ENCODE measurements at regions not wholly inside any gene's neighbourhood (a gene's known extent, or its start where the extent isn't known, plus 50 kb on each side); places are given as distances from the start of the nearest gene placed in this dataset.

DNA sequence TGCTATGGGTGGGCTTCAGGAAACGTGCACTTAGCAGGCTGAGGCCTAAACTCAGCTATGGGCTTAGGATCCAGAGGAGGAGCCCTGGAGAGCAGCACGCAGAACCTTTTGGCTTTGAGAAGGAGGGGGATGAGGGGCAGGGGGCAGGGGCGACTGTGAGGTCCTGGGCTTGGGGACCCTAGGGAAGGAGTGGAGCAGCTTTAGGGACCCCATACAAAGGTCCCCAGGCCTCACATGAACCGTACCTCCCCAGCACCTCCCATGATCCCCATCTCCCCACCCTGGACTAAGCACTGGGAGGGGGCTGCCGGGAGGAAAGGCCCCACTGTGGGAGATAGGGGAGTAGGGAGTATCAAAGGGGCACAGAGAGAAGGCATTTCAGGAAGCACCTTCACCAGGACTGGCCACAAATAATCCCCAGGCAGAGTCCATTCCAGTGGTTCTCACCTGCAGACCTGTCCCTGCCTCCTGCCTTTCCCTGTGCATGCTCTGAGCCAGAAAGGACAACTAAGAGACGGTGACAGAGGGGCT, 62.0 kb upstream of the KLF13 start:
- DNase-seq: no peak

GRCh38 chr15:31265090-31265870, 61.4 kb upstream of the KLF13 start:
- DNase-seq: no peak

- DNase-seq: peak; percentile 29
Measured at GRCh38 chr15:31265871-31266711, 60.5 kb upstream of the KLF13 start.

DNA sequence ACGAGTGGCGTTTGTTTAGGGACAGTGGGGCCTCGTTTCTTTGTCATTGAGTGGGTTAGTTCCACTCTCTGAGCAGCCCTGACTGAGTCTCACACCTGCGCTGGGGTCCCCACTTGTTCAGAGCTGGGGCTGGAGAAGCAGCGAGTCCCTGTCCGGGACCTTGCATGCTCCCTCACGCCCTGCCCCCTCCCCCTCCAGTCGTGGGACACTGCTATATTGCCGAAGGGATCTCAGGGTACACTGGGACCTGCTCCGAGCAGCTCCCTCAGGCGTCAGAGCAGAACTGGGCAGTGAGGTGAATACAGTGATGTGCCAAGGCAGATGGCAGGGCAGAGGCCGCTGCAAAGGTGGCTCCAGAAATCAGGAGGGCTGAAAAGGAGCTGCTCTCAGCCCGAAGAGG, 59.9 kb upstream of the KLF13 start:
- no peak for DNase-seq

GRCh38 chr15:31267161-31268107, 59.2 kb upstream of the KLF13 start:
- no peak for DNase-seq

DNA sequence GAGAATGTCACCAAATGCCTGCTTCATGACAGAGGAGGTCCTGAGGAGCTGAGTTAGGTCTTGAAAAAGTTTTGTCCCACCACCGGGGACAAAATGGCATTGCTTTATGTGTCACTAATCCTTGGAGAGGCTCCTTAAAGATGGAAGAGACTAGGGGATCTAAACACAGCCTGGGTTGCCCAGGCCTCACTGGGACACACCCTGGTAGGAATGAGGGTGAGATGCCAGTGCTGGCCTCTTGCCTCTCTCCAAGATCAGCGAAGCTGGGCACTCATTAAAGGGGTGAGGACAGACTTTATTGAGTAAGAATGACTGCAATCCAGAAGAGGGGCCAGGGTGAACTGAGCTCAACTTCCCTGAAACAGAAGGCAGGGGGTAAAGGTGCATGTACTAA, 58.5 kb upstream of the KLF13 start:
- DNase-seq: no peak

DNA sequence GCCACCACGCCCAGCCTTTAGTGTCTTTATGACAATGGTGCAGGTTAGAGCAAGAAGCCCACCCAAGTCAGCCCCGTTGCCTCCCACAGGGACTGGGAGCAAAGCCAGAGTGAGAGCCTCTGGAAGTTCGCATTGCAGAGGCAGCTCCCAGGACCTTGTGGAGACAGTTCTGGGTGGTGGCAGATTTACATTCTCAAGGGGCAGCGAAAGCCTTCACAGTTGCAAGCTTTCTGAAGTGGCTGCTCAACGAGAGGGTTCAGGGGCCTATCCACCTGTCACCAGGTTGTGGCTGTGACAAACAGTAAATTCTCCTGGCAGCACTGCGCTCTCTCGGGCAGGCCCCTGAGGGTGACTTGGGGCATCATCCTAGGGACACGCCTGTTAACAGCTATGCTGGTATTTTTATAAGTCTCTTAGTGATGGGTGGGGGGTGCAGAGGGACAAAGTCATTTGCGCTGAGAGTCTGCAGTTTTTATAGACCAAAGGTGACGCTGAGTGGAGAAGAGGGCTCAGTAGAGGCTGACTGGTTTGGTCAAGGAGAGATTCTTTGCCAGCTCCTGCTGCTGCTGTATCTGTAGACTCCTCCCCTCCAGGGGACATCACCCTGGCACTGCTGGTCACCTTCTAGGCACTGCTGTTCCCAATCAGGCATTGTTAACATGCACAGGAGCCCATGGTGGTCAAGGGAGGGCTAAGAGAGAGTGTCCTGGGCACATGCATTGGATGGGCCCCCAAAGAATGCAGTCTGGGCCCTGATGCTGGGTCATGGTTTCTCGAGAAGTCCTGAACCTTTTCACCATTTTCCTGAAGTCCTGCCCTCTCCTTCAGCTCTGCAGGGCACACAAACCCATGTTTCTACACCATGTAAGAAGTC, 57.5 kb upstream of the KLF13 start:
- no peak for DNase-seq

DNA sequence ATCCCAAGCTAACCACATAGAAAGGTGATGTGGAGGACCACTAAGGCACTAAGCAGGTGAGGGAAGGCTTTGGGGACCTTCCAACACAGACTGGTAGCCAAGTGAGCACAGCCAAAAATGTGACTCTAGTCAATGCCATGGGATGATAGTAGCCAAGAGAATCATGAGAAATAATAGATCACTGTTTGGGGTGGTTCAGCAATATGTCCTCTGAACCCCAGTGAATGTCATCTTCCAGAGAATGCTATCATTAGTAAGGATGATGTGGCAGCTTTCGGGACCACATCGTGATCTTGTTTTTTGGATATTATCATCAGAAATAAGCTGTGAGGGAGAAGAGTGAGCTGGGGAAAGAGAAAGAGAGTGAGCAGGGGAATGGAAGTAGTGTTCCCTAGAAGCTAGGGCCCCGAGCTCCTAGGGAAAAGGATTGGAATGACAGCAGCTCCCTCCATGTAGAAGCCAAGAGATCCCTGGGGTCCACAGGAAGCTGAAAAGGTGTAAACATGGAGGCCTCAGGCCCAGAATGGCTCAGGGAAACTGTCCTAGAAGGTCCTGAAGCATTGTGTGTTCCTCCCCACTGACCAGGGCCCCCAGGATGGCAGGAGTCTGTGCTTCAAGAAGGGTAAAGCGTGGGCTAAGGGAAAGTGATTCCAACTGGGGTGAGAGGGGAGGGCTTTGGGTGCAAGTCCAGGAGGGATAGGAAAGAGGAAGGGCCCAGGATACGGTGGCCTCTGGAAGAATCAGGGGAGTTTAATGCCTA, 56.6 kb upstream of the KLF13 start:
- no peak for DNase-seq

- DNase-seq: no peak
Measured at GRCh38 chr15:31270767-31271166, 55.9 kb upstream of the KLF13 start.

- no peak for DNase-seq
Measured at GRCh38 chr15:31271224-31271635, 55.4 kb upstream of the KLF13 start.

- no peak for DNase-seq
Measured at GRCh38 chr15:31271711-31272557, 54.7 kb upstream of the KLF13 start.

- DNase-seq: no peak
Measured at GRCh38 chr15:31272558-31273257, 53.9 kb upstream of the KLF13 start.

- DNase-seq: no peak
Measured at GRCh38 chr15:31273258-31273941, 53.2 kb upstream of the KLF13 start.

GRCh38 chr15:31274496-31275330, 51.9 kb upstream of the KLF13 start:
- DNase-seq: no peak

DNA sequence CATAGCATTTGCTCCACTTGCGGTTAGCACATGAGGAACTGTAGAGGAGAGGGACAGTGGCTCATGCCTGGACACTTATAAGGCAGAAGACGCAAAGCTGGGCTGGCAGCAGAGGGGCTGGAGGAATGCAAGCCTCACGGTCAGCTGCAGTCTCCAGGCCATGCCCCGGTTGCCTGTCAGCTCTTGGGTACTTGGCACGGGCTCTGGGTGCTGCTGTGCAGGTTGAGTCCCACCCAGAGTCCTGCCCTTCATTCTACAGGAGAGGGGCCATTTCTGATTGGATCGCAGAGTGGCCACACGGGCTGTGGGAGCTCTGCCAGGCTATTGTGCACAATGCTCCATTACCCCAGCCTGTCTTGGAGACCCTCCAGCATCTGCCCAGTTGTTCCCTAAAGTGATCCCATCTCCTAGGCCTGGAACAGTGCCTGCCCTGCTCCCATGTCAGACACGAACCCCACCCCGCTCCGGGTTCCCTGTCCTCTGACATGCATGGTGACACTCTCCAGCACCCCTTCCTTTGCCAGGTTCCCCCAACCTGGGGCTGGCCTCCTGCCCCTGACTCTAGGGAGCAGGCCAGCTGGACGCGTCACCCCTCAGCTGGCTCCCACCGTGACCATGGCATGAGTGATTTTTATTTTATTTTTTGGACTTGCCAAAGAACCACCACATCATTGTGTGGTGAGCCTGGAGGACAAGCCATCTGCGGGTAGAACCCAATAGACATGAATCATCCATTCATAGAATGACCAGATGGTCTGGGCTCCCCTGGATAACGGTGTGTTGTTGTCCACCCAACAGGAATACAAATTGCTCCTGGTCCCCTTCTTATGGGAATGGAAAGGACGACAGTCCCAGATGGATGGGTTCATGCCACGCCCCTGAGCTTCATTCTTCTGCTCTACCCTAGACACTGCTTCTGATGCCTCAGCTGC, 51.0 kb upstream of the KLF13 start:
- no peak for DNase-seq

- DNase-seq: no peak
Measured at GRCh38 chr15:31276596-31277298, 49.9 kb upstream of the KLF13 start.
